Neural progenitor cell (in vitro differentiated cells): ENCODE measurements at regions not wholly inside any gene's neighbourhood (a gene's known extent, or its start where the extent isn't known, plus 50 kb on each side); places are given as distances from the start of the nearest gene placed in this dataset.
A peak's percentile ranks its signal among the peaks of the same experiment; 100 is the strongest.

Experiments used
- DNase-seq: peaks from one replicate; pipeline ENCODE4 v3.0.0-alpha.2; 2016; ENCODE audit warnings: low spot score
- H2AFZ ChIP-seq: fragments of 200-600 bp; sonication (generic); replicated peaks from 2 replicates; pipeline ENCODE4 v1.6.1; 2016; ENCODE audit warnings: antibody characterized with exemption
- H3F3A ChIP-seq: fragments of 200-600 bp; sonication (generic); 2 replicates; pipeline ENCODE4 v1.6.1; 2016; ENCODE audit warnings: antibody characterized with exemption, low read depth
- H3K27ac ChIP-seq: fragments of 200-600 bp; sonication (generic); 2 replicates; pipeline ENCODE4 v1.5.1; 2016; ENCODE audit warnings: mild to moderate bottlenecking
- H3K27me3 ChIP-seq: fragments of 200-600 bp; sonication (generic); 2 replicates; pipeline ENCODE4 v1.6.1; 2016; ENCODE audit warnings: mild to moderate bottlenecking, moderate library complexity
- H3K36me3 ChIP-seq: fragments of 200-600 bp; sonication (generic); 2 replicates; pipeline ENCODE4 v1.5.1; 2016
- H3K4me1 ChIP-seq: fragments of 200-600 bp; sonication (generic); 2 replicates; pipeline ENCODE4 v1.6.1; 2016; ENCODE audit warnings: mixed run types
- H3K4me2 ChIP-seq: fragments of 200-600 bp; sonication (generic); 2 replicates; pipeline ENCODE4 v1.6.1; 2016
- H3K4me3 ChIP-seq: fragments of 200-600 bp; sonication (generic); 2 replicates; pipeline ENCODE4 v1.5.1; 2016
- H3K79me2 ChIP-seq: fragments of 200-600 bp; sonication (generic); 2 replicates; pipeline ENCODE4 v1.6.1; 2016; ENCODE audit warnings: low read depth
- H3K9ac ChIP-seq: fragments of 200-600 bp; sonication (generic); 2 replicates; pipeline ENCODE4 v1.6.1; 2016
- H3K9me3 ChIP-seq: fragments of 200-600 bp; sonication (generic); 2 replicates; pipeline ENCODE4 v1.5.1; 2016; ENCODE audit warnings: low read depth
- H4K20me1 ChIP-seq: fragments of 200-600 bp; sonication (generic); 2 replicates; pipeline ENCODE4 v1.6.1; 2016; ENCODE audit warnings: low read depth
- H3K27ac Mint-ChIP-seq: 3 replicates; pipeline ENCODE4 v1.8.0; 2021; ENCODE audit warnings: mixed read lengths
- H3K27me3 Mint-ChIP-seq: 2 replicates; pipeline ENCODE4 v1.8.0; 2022; ENCODE audit warnings: low read depth, mild to moderate bottlenecking, inconsistent platforms, moderate library complexity, mixed read lengths; ENCODE audit not compliant: insufficient read depth
- H3K36me3 Mint-ChIP-seq: 3 replicates; pipeline ENCODE4 v1.8.0; 2021; ENCODE audit warnings: mixed read lengths
- H3K4me1 Mint-ChIP-seq: 3 replicates; pipeline ENCODE4 v1.8.0; 2021; ENCODE audit warnings: mixed read lengths
- H3K4me3 Mint-ChIP-seq: 3 replicates; pipeline ENCODE4 v1.8.0; 2021; ENCODE audit warnings: mild to moderate bottlenecking, moderate library complexity, mixed read lengths
- H3K9me3 Mint-ChIP-seq: 3 replicates; pipeline ENCODE4 v1.8.0; 2020; ENCODE audit warnings: mixed read lengths
- EZH2 ChIP-seq: fragments of 200-600 bp; sonication (generic); IDR thresholded peaks from 2 replicates; pipeline ENCODE4 v1.6.1; 2017; ENCODE audit warnings: antibody characterized with exemption, mild to moderate bottlenecking, moderate library complexity
- EZH2phosphoT487 ChIP-seq: fragments of 200-600 bp; sonication (generic); IDR thresholded peaks from 2 replicates; pipeline ENCODE4 v1.6.1; 2017; ENCODE audit warnings: antibody characterized with exemption
- TF ChIP-seq, protein P1 (sequence below): fragments of 200-600 bp; sonication (generic); IDR thresholded peaks from 2 replicates; pipeline ENCODE4 v1.5.1; 2017; ENCODE audit warnings: antibody characterized with exemption, mild to moderate bottlenecking

DNA sequence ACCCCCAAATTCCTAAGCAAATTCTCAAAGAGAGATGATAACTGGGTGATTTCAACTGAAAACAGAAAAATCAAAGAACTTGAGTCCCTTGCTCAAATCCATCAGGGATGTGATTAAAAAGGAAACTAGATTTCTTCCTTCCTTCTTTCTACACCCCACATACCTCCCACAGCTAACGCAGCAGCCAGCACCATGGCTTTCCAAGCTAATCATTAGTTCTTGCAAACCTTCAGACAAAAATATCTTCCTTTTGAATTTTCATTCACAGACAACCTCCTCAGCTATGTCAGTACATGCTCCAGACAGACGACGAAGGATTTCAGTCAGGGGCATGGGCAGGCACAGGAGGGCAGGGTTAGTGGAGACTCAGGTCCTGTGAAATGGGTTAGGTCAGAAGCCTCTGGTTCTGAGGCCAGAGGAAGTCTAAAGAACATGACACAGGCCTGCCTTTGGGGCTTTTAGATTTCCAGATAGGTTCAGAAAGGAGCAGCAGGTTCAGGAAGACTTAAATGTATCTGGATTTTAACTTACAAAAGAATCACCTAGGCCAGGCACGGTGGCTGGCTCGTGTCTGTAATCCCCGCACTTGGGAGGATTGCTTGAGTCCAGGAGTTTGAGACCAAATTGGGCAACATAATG, 173.7 kb upstream of the NFIB start:
- no peaks in the 10 kb centered on the region for H3K27me3 Mint-ChIP-seq
- no peaks in the 10 kb centered on the region for H3K36me3 ChIP-seq
- H3K4me3 Mint-ChIP-seq = no peak overlapping the region
- TF ChIP-seq EZH2phosphoT487 (no peak), EZH2 (no peak)
- TF ChIP-seq, protein P1, sequence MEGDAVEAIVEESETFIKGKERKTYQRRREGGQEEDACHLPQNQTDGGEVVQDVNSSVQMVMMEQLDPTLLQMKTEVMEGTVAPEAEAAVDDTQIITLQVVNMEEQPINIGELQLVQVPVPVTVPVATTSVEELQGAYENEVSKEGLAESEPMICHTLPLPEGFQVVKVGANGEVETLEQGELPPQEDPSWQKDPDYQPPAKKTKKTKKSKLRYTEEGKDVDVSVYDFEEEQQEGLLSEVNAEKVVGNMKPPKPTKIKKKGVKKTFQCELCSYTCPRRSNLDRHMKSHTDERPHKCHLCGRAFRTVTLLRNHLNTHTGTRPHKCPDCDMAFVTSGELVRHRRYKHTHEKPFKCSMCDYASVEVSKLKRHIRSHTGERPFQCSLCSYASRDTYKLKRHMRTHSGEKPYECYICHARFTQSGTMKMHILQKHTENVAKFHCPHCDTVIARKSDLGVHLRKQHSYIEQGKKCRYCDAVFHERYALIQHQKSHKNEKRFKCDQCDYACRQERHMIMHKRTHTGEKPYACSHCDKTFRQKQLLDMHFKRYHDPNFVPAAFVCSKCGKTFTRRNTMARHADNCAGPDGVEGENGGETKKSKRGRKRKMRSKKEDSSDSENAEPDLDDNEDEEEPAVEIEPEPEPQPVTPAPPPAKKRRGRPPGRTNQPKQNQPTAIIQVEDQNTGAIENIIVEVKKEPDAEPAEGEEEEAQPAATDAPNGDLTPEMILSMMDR = no peak
- no peak overlapping the region for H3K27ac Mint-ChIP-seq
- H3K4me1 ChIP-seq = no peaks in the 10 kb centered on the region
- no peak overlapping the region for H3K4me2 ChIP-seq
- no peak overlapping the region for H3K27ac ChIP-seq
- no peak for DNase-seq
- no peaks in the 10 kb centered on the region for H3K79me2 ChIP-seq
- H2AFZ ChIP-seq = peak overlapping the region; percentile 34
- no peak overlapping the region for H3K4me3 ChIP-seq
- no peaks in the 10 kb centered on the region for H3K4me1 Mint-ChIP-seq
- H3K9me3 Mint-ChIP-seq = no peaks in the 10 kb centered on the region
- no peak overlapping the region for H3K9ac ChIP-seq
- no peaks in the 10 kb centered on the region for H3K27me3 ChIP-seq
- H3F3A ChIP-seq = no peaks in the 10 kb centered on the region
- H3K9me3 ChIP-seq = no peaks in the 10 kb centered on the region
- no peaks in the 10 kb centered on the region for H3K36me3 Mint-ChIP-seq
- H4K20me1 ChIP-seq = no peaks in the 10 kb centered on the region

DNA sequence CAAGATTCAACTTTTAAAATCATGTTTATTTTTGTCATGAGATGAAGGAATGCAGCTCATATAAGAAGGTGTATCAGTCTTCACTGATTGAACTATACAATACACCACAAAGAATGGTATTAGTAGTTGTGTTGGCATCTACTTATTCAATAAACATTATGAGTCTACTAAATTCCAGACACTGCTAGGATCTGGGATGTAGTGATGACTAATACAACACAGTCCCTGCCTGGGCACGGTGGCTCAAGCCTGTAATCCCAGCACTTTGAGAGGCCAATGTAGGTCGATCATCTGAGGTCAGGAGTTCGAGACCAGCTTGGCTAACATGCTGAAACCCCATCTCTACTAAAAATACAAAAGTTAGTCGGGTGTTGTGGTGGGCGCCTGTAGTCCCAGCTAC, 171.4 kb upstream of the NFIB start:
- H3K36me3 Mint-ChIP-seq = no peaks in the 10 kb centered on the region
- DNase-seq = no peak
- no peak overlapping the region for H3K27ac ChIP-seq
- H3K4me3 ChIP-seq = no peak overlapping the region
- no peaks in the 10 kb centered on the region for H3K27me3 Mint-ChIP-seq
- TF ChIP-seq EZH2phosphoT487 = no peak
- no peak for TF ChIP-seq EZH2
- TF ChIP-seq, protein P1 = no peak
- no peak overlapping the region for H3K9ac ChIP-seq
- peaks cover 5% of the 10 kb centered on the region for H3K4me1 ChIP-seq
- H2AFZ ChIP-seq = no peak overlapping the region
- H3K27me3 ChIP-seq = no peaks in the 10 kb centered on the region
- H4K20me1 ChIP-seq = no peaks in the 10 kb centered on the region
- no peak overlapping the region for H3K4me2 ChIP-seq
- H3K9me3 Mint-ChIP-seq = no peaks in the 10 kb centered on the region
- H3K4me1 Mint-ChIP-seq = peaks cover 6% of the 10 kb centered on the region
- H3K79me2 ChIP-seq = no peaks in the 10 kb centered on the region
- no peak overlapping the region for H3K4me3 Mint-ChIP-seq
- no peak overlapping the region for H3K27ac Mint-ChIP-seq
- H3F3A ChIP-seq = no peaks in the 10 kb centered on the region
- H3K9me3 ChIP-seq = no peaks in the 10 kb centered on the region
- no peaks in the 10 kb centered on the region for H3K36me3 ChIP-seq

DNA sequence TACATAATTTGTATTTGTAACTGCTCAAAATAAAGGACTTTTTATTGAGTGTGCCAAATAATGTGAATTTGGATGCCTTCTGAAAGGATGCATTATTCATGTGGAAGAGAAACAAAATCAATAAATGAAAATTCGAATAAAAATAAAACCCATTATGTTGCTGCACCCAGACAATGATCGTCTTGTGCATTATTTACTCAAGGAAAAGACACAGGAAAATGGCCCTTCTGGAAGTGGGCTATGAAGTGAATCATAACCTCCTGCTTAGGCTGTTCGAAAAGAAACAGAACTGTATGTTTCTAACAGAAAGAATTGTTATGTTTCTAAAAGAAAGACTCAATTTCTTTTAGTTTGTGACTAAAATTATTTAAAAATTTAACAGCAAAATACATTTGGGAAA, 168.9 kb upstream of the NFIB start:
- no peaks in the 10 kb centered on the region for H3K27me3 ChIP-seq
- no peaks in the 10 kb centered on the region for H3F3A ChIP-seq
- H3K27me3 Mint-ChIP-seq = no peaks in the 10 kb centered on the region
- H2AFZ ChIP-seq = no peak overlapping the region
- no peak overlapping the region for H3K4me3 ChIP-seq
- H3K36me3 Mint-ChIP-seq = no peaks in the 10 kb centered on the region
- H3K79me2 ChIP-seq = no peaks in the 10 kb centered on the region
- H3K36me3 ChIP-seq = no peaks in the 10 kb centered on the region
- H3K9me3 Mint-ChIP-seq = no peaks in the 10 kb centered on the region
- H3K27ac Mint-ChIP-seq = no peak overlapping the region
- no peak for DNase-seq
- no peak overlapping the region for H3K4me3 Mint-ChIP-seq
- H4K20me1 ChIP-seq = no peaks in the 10 kb centered on the region
- no peaks in the 10 kb centered on the region for H3K9me3 ChIP-seq
- H3K27ac ChIP-seq = no peak overlapping the region
- H3K4me2 ChIP-seq = no peak overlapping the region
- peaks cover 9% of the 10 kb centered on the region for H3K4me1 Mint-ChIP-seq
- TF ChIP-seq, protein P1 = no peak
- TF ChIP-seq EZH2phosphoT487 = no peak
- TF ChIP-seq EZH2 = no peak
- H3K4me1 ChIP-seq = peaks cover 8% of the 10 kb centered on the region
- H3K9ac ChIP-seq = no peak overlapping the region
